Left lung (tissue), 4 donors: ENCODE measurements at regions not wholly inside any gene's neighbourhood (a gene's known extent, or its start where the extent isn't known, plus 50 kb on each side); places are given as distances from the start of the nearest gene placed in this dataset.
A peak's percentile ranks its signal among the peaks of the same experiment; 100 is the strongest.
"Not testable (repeated sequence)": the region's sequence is repeated elsewhere in the genome, so short reads cannot be mapped to it uniquely, and the experiment has no call there.

Experiments used
- ATAC-seq: fragments of 200-7000 bp; cut with Tn5 transposase; one replicate; pipeline ENCODE4 v1.9.1; 2020; ENCODE audit warnings: moderate library complexity
- DNase-seq, 4 donors: peaks; one replicate each; pipeline ENCODE4 v3.0.0-alpha.2; 2013 to 2020
- H3K27ac ChIP-seq, 2 donors: fragments of 200-600 bp; sonication (generic) in 1 of 2; one replicate each; pipeline versions ENCODE4 v1.5.0 to v1.8.0; 2020 to 2021
- H3K27me3 ChIP-seq, 2 donors: fragments of 200-600 bp; sonication (generic) in 1 of 2; one replicate each; pipeline versions ENCODE4 v1.5.0 to v1.8.0; 2020 to 2021
- H3K36me3 ChIP-seq, 2 donors: fragments of 200-600 bp; sonication (generic) in 1 of 2; one replicate each; pipeline versions ENCODE4 v1.5.0 to v1.8.0; 2020 to 2021
- H3K4me1 ChIP-seq, 2 donors: fragments of 200-600 bp; one replicate each; pipeline ENCODE4 v1.8.0; 2021
- H3K4me3 ChIP-seq, 2 donors: fragments of 200-600 bp; sonication (generic) in 1 of 2; one replicate each; pipeline versions ENCODE4 v1.5.0 to v1.8.0; 2020 to 2021; ENCODE audit warnings: mild to moderate bottlenecking in 1 of 2
- H3K9me3 ChIP-seq, 2 donors: fragments of 200-600 bp; sonication (generic) in 1 of 2; one replicate each; pipeline versions ENCODE4 v1.5.0 to v1.8.0; 2020 to 2021
- intact Hi-C, 2 donors: fragments of 100-400 bp; cut with DNase I; formaldehyde crosslinking; loops; one replicate each; pipeline versions ENCODE4 v1.11.2 to v1.14.2; 2022
- TF ChIP-seq, protein P1 (sequence below), 2 donors: fragments of 200-600 bp; sonication (generic) in 1 of 2; IDR thresholded peaks; one replicate each; pipeline versions ENCODE4 v1.5.0 to v1.8.0; 2021; ENCODE audit warnings: antibody characterized with exemption in 2 of 2
- donor health status: DM: no; HTN: yes; CAD: no.
- donor health status: DM: no; HTN: no; CAD: no.

DNA sequence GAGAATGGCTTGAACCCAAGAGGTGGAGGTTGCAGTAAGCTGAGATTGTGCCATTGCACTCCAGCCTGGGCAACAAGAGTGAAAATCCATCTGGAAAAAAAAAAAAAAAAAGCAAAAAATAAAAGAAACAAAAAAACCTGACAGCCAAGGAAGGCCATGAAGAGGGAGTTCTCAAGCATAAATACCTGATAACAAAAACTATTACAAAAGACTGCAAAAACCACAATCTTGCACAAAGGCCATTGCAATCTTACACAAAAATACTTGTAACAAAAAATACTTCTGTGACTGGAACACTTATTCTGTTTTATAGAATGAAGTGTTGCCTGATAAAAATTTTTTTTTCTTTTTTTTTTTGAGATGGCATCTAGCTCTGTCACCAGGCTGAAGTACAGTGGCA, 61.5 kb upstream of the TSC22D1 start:
- Histone ChIP-seq H3K27me3 (no peaks in the 10 kb centered on the region), H3K27ac (no peak overlapping the region), H3K36me3 (no peaks in the 10 kb centered on the region), H3K4me3 (no peak overlapping the region), H3K4me1 (no peaks in the 10 kb centered on the region), H3K9me3 (no peaks in the 10 kb centered on the region)
- TF ChIP-seq, protein P1, sequence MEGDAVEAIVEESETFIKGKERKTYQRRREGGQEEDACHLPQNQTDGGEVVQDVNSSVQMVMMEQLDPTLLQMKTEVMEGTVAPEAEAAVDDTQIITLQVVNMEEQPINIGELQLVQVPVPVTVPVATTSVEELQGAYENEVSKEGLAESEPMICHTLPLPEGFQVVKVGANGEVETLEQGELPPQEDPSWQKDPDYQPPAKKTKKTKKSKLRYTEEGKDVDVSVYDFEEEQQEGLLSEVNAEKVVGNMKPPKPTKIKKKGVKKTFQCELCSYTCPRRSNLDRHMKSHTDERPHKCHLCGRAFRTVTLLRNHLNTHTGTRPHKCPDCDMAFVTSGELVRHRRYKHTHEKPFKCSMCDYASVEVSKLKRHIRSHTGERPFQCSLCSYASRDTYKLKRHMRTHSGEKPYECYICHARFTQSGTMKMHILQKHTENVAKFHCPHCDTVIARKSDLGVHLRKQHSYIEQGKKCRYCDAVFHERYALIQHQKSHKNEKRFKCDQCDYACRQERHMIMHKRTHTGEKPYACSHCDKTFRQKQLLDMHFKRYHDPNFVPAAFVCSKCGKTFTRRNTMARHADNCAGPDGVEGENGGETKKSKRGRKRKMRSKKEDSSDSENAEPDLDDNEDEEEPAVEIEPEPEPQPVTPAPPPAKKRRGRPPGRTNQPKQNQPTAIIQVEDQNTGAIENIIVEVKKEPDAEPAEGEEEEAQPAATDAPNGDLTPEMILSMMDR (IDR thresholded peaks at IDR 0.05) = no peak
- ATAC-seq (no peak), DNase-seq (no peak)
- intact Hi-C loops = no loop called here

DNA sequence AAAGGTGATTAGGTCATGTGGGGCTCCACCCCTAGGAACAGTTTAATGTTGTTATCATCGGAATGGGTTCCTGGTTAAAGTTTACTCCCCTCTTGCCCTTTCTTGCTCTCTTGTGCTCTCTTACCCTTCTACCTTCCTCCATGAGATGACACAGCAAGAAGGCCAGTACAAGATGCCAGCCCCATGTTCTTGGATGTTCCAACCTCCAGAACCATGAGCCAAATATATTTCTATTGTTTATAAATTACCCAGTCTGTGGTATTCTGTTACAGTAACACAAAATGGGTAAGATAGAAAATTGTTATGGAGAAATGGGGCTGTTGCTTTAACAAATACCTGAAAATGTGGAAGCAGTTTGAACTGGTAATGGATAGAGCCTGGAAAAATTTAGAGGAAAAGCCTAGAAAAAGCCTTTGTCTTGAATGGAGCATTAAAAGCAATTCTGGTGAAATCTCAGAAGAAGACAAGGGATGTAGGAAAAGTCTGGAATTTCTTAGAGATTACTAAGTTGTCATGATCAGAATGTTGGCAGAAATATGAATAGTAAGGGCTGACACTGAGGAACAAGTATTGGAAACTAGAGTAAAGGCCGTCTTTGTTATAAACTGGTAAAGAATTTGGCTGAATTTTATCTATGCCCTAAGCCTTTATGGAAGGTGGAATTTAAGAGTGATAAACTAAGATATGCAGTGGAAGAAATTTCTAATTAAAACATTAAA, 53.5 kb upstream of the TSC22D1 start:
- Histone ChIP-seq H3K4me1 (no peaks in the 10 kb centered on the region), H3K27me3 (no peaks in the 10 kb centered on the region), H3K27ac (peak overlapping the region in 1 of 2 donors; percentile 19), H3K4me3 (no peak overlapping the region), H3K36me3 (no peaks in the 10 kb centered on the region), H3K9me3 (no peaks in the 10 kb centered on the region)
- no peak for ATAC-seq
- DNase-seq = no peak
- TF ChIP-seq, protein P1 (IDR thresholded peaks at IDR 0.05) = no peak
- intact Hi-C loops = no loop called here

DNA sequence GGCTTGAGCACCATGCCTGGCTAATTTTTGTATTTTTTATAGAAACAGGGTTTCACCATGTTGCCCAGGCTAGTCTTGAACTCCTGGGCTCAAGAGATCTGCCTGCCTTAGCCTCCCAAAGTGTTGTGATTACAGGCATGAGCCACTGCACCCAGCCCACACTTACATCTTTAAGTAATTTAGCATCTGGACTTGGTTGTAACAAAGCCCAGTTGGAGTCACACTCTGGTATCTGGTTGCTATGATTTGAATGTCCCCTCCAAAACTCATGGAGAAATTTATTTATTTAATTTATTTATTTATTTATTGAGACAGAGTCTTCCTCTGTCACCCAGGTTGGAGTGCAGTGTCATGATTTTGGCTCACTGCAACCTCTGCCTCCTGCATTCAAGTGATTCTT, 52.7 kb upstream of the TSC22D1 start:
- H3K4me3 ChIP-seq, ATAC-seq, H3K36me3 ChIP-seq, DNase-seq, intact Hi-C loops, H3K9me3 ChIP-seq, H3K27me3 ChIP-seq, H3K4me1 ChIP-seq: not testable (repeated sequence)
- peak overlapping the region in 1 of 2 donors; percentile 19 for H3K27ac ChIP-seq

DNA sequence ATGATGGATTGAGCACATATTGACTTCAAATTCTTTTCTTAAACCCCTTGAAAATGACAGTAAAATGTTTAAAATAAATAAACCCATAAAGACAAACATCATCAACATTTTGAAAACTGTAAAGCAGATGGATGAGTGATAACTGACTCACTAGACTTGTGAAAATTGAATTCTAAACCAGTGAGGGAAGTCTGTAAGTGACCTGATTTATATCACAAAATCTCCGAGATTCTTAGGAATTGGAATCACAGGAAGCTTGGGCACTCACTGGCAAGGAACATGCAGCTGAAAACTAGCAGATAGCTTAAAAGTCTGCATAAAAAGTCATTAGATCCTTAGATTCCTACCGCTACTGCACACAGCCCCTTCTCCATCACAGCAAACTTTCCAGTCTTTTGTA, 51.3 kb upstream of the TSC22D1 start:
- TF ChIP-seq, protein P1 (IDR thresholded peaks at IDR 0.05) = no peak
- H3K4me1 ChIP-seq = no peaks in the 10 kb centered on the region
- H3K9me3 ChIP-seq = no peaks in the 10 kb centered on the region
- intact Hi-C loops = no loop called here
- no peak for DNase-seq
- no peaks in the 10 kb centered on the region for H3K36me3 ChIP-seq
- no peak overlapping the region for H3K4me3 ChIP-seq
- no peaks in the 10 kb centered on the region for H3K27me3 ChIP-seq
- no peak overlapping the region for H3K27ac ChIP-seq
- no peak for ATAC-seq

DNA sequence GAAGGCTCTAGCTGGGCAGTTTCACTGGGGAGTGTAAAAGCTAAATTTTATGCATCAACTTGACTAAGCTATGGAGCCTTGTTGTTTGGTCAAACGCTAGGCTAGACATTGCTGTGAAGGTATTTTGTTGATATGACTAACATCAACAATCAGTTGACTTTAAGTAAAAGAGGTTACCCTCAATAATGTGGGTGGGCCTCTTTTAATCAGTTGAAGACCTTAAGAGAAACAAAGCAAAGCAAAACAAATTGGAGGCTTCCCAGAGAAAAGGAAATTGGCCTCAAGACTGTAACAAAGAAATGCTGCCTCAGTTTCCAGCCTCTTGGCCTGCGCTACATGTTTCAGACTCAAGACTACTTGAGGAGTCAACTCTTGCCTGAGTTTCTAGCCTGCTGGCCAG, 50.0 kb upstream of the TSC22D1 start:
- no peaks in the 10 kb centered on the region for H3K27me3 ChIP-seq
- ATAC-seq (no peak), DNase-seq (no peak)
- no peaks in the 10 kb centered on the region for H3K9me3 ChIP-seq
- no peak overlapping the region for H3K27ac ChIP-seq
- intact Hi-C loops = no loop called here
- no peaks in the 10 kb centered on the region for H3K36me3 ChIP-seq
- no peaks in the 10 kb centered on the region for H3K4me1 ChIP-seq
- no peak overlapping the region for H3K4me3 ChIP-seq
- TF ChIP-seq, protein P1 (IDR thresholded peaks at IDR 0.05) = no peak
